ENCODE measurements at regions not wholly inside any gene's neighbourhood (a gene's known extent, or its start where the extent isn't known, plus 50 kb on each side); places are given as distances from the start of the nearest gene placed in this dataset.

DNA sequence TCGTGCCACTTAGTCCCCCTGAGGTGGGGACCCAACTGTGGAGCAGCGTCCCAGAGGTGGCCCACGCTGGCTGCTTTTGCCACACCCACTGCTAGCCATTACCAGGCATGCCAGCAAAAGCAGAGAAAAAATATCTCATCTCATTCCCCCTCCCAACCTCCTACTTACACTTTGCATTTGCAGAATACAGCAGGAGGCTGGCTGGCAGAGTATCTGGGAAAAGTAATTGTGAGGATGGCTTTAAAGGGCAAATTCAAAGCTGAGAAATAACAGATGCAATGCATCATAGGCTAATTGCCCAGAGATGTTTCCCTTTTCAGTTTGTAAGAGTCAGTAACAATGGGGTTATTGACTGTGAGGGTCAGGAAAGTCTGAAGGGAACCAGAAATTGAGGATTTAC lies 438.1 kb upstream of the DSEL start:
- Mint-ChIP-seq H3K36me3 (ENCODE audit: unreplicated experiment) (no peaks in the 10 kb centered on the region), H3K9me3 (ENCODE audit: unreplicated experiment) (no peaks in the 10 kb centered on the region), H3K4me1 (ENCODE audit: unreplicated experiment) (no peaks in the 10 kb centered on the region), H3K4me3 (ENCODE audit: unreplicated experiment) (no peak overlapping the region), H3K27me3 (ENCODE audit: unreplicated experiment) (no peaks in the 10 kb centered on the region), H3K27ac (ENCODE audit: unreplicated experiment) (no peak overlapping the region)
- TF ChIP-seq, protein P1, sequence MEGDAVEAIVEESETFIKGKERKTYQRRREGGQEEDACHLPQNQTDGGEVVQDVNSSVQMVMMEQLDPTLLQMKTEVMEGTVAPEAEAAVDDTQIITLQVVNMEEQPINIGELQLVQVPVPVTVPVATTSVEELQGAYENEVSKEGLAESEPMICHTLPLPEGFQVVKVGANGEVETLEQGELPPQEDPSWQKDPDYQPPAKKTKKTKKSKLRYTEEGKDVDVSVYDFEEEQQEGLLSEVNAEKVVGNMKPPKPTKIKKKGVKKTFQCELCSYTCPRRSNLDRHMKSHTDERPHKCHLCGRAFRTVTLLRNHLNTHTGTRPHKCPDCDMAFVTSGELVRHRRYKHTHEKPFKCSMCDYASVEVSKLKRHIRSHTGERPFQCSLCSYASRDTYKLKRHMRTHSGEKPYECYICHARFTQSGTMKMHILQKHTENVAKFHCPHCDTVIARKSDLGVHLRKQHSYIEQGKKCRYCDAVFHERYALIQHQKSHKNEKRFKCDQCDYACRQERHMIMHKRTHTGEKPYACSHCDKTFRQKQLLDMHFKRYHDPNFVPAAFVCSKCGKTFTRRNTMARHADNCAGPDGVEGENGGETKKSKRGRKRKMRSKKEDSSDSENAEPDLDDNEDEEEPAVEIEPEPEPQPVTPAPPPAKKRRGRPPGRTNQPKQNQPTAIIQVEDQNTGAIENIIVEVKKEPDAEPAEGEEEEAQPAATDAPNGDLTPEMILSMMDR (IDR thresholded peaks at IDR 0.05) = no peak
- no peak for DNase-seq (ENCODE audit: extremely low spot score, unreplicated experiment)

DNA sequence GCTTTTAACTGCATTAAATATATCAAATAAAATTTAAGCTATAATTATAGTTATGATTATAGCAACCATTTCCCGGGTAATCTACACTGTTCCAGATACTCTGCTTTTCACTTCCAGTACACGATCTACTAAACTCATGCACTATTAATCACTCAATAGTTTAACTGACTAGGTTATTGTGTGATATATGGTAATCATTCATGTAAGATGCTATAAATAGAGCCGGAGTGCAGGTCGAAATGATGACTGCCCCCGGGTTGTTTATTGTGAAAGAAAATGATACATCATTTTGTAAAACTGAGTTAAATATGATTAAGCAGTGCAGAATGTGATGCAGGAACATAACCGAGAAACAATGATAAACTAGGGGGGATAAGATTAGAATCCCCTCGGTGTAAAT lies 434.6 kb upstream of the DSEL start:
- Mint-ChIP-seq H3K9me3 (ENCODE audit: unreplicated experiment) (no peaks in the 10 kb centered on the region), H3K4me3 (ENCODE audit: unreplicated experiment) (no peak overlapping the region), H3K36me3 (ENCODE audit: unreplicated experiment) (no peaks in the 10 kb centered on the region), H3K27me3 (ENCODE audit: unreplicated experiment) (no peaks in the 10 kb centered on the region), H3K4me1 (ENCODE audit: unreplicated experiment) (no peaks in the 10 kb centered on the region), H3K27ac (ENCODE audit: unreplicated experiment) (no peak overlapping the region)
- TF ChIP-seq, protein P1 (IDR thresholded peaks at IDR 0.05) = no peak
- no peak for DNase-seq (ENCODE audit: extremely low spot score, unreplicated experiment)

DNA sequence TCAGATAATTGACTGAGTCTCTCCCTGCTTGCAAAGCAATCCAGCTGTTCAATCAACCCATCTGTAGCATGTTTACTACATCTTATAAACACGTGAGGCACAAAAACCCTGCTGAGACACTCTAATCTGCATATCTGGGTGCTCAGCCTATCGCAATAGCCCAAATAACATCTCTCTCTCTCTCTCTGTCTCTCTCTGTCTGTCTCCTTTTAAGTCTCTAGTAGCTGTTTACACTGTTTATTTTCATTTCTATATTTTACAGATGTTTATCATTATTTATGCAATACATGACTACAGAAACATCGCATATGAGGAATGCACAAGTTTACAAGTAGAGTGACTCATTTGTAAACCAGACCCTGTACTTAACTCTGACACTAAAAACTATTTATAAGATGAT lies 422.1 kb upstream of the DSEL start:
- Mint-ChIP-seq H3K27me3 (ENCODE audit: unreplicated experiment) (no peaks in the 10 kb centered on the region), H3K9me3 (ENCODE audit: unreplicated experiment) (peaks cover 15% of the 10 kb centered on the region), H3K4me1 (ENCODE audit: unreplicated experiment) (no peaks in the 10 kb centered on the region), H3K27ac (ENCODE audit: unreplicated experiment) (no peak overlapping the region), H3K36me3 (ENCODE audit: unreplicated experiment) (no peaks in the 10 kb centered on the region), H3K4me3 (ENCODE audit: unreplicated experiment) (no peak overlapping the region)
- DNase-seq (ENCODE audit: extremely low spot score, unreplicated experiment) = no peak
- TF ChIP-seq, protein P1 (IDR thresholded peaks at IDR 0.05) = no peak

DNA sequence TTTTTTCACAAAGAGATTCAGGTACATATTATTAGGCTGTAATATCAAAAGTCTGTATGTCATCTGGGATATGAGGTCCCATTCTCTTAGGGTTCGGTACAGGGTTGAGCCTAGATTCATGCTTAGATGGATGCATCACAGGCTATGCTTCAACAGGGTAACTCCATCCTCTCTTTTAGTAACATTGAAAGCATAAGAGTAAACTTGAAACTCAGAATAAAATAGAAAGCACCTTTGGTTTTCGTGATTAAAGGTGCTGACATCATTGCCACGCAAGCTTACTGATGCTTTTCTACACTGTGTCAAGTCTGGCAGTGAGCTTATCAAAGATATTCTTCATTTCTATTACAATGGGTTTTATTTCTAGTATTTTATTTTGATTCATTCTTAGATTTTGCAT lies 419.1 kb upstream of the DSEL start:
- peaks cover 16% of the 10 kb centered on the region for H3K4me1 Mint-ChIP-seq (ENCODE audit: unreplicated experiment)
- no peak overlapping the region for H3K4me3 Mint-ChIP-seq (ENCODE audit: unreplicated experiment)

DNA sequence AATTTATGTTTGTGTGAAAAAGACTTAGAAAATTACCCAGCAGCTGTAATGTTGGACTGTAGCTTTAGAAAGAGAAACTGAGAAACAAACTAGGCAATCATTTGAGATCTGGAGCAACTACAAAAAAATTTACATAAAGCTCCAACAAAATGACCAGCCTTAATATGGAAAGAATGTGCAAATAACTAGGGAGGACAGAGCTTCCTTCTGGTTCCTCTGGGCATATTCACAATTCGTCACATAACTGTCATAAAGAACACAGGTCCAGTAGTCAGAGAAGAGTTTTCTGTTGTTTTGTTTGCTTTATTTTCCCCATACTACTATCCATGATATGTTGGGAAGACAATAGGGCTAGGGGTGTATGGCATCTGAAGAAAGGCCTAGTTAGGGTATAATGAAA lies 416.8 kb upstream of the DSEL start:
- Mint-ChIP-seq H3K27me3 (ENCODE audit: unreplicated experiment) (no peaks in the 10 kb centered on the region), H3K4me3 (ENCODE audit: unreplicated experiment) (no peak overlapping the region), H3K9me3 (ENCODE audit: unreplicated experiment) (peaks cover 1% of the 10 kb centered on the region), H3K27ac (ENCODE audit: unreplicated experiment) (no peak overlapping the region), H3K4me1 (ENCODE audit: unreplicated experiment) (peaks cover 25% of the 10 kb centered on the region), H3K36me3 (ENCODE audit: unreplicated experiment) (no peaks in the 10 kb centered on the region)
- no peak for DNase-seq (ENCODE audit: extremely low spot score, unreplicated experiment)
- TF ChIP-seq, protein P1 (IDR thresholded peaks at IDR 0.05) = no peak

More for the DNA sequence above, 419.1 kb upstream of the DSEL start:
- H3K36me3 Mint-ChIP-seq (ENCODE audit: unreplicated experiment) = no peaks in the 10 kb centered on the region
- no peak overlapping the region for H3K27ac Mint-ChIP-seq (ENCODE audit: unreplicated experiment)
- H3K9me3 Mint-ChIP-seq (ENCODE audit: unreplicated experiment) = peaks cover 15% of the 10 kb centered on the region
- TF ChIP-seq, protein P1 (IDR thresholded peaks at IDR 0.05) = no peak
- DNase-seq (ENCODE audit: extremely low spot score, unreplicated experiment) = no peak
- H3K27me3 Mint-ChIP-seq (ENCODE audit: unreplicated experiment) = no peaks in the 10 kb centered on the region
